NT2/D1 (cell line): ENCODE measurements at regions not wholly inside any gene's neighbourhood (a gene's known extent, or its start where the extent isn't known, plus 50 kb on each side); places are given as distances from the start of the nearest gene placed in this dataset.

Source experiments
- SUZ12 ChIP-seq: IDR thresholded peaks from 2 replicates; pipeline ENCODE4 v1.6.1; 2011; ENCODE audit not compliant: insufficient read length, insufficient read depth; ENCODE audit errors: extremely low read depth
- YY1 ChIP-seq: IDR thresholded peaks from 2 replicates; pipeline ENCODE4 v1.6.1; 2011; ENCODE audit not compliant: insufficient read length, insufficient read depth
- ZNF274 ChIP-seq: IDR thresholded peaks from 2 replicates; pipeline ENCODE4 v1.6.1; 2011; ENCODE audit warnings: mild to moderate bottlenecking, low read depth, low read length

- TF ChIP-seq YY1 (no peak), ZNF274 (no peak), SUZ12 (no peak)
These were observed 604.9 kb downstream of the NR2F1-AS1 start for GRCh38 chr5:92976156-92976555.
